ENCODE measurements at regions not wholly inside any gene's neighbourhood (a gene's known extent, or its start where the extent isn't known, plus 50 kb on each side); places are given as distances from the start of the nearest gene placed in this dataset.

DNA sequence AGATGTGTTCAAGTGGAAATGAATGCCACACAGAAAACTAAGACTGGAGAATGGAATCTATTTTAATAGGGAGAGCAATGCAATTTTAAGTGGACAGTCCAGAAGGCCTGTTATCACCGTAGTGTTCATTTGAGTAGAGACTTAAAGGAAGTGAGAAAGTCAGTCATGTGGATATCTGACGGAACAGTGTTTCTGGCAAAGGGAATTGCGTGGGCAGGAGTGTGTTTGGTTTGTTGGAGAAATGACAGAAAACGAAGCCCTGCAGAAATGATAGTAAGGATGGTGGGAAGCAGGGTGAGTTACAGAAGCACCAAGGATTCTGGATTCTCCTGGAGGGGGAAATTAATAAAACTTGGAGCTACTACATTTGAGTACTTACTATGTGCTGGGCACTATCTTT is 776.6 kb downstream of the MED13L start:
- no peak overlapping the region for H3K4me3 ChIP-seq (ENCODE audit: low read depth, low read length)
- TF ChIP-seq, protein P1, sequence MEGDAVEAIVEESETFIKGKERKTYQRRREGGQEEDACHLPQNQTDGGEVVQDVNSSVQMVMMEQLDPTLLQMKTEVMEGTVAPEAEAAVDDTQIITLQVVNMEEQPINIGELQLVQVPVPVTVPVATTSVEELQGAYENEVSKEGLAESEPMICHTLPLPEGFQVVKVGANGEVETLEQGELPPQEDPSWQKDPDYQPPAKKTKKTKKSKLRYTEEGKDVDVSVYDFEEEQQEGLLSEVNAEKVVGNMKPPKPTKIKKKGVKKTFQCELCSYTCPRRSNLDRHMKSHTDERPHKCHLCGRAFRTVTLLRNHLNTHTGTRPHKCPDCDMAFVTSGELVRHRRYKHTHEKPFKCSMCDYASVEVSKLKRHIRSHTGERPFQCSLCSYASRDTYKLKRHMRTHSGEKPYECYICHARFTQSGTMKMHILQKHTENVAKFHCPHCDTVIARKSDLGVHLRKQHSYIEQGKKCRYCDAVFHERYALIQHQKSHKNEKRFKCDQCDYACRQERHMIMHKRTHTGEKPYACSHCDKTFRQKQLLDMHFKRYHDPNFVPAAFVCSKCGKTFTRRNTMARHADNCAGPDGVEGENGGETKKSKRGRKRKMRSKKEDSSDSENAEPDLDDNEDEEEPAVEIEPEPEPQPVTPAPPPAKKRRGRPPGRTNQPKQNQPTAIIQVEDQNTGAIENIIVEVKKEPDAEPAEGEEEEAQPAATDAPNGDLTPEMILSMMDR (IDR thresholded peaks at IDR 0.05; ENCODE audit: borderline replicate concordance, insufficient read depth, low read depth, low read length) = no peak

DNA sequence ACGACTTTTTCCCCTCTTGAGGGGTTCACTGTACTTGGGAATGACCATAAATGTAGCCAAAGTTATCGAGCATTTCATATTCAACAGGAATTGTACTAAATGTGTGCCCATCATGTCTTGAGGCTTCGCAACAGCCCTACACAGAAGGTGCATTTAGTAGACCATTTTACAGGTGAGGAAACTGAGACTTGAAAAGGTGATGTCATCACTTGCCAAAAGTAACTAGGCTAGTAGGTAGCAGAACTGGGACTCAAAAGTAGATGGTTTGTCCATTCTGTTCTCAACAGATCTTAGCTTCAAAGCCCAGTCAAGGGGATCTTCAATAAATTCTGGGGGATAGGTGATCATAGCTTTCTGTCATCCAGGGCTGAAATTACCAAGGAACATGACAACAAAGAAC is 782.2 kb downstream of the MED13L start:
- H3K4me3 ChIP-seq (ENCODE audit: low read depth, low read length) = no peak overlapping the region
- TF ChIP-seq, protein P1 (IDR thresholded peaks at IDR 0.05; ENCODE audit: borderline replicate concordance, insufficient read depth, low read depth, low read length) = no peak

DNA sequence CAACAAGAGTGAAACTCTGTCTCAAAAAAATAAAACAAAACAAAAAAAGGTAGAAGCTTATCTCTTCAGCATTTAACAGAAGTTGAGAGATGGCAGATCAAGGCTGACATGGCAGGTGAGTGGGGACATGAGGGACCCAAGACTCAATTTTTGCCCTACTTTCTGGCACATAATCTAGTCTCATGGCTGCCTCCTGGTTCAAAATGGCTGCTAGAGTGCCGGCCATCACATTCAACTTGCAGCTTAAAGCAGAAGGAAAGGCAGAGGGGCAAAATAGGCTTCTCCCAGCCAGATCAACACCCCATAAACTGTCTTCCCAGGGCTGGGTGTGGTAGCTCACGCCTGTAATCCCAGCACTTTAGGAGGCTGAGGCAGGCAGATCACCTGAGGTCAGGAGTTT is 784.9 kb downstream of the MED13L start:
- TF ChIP-seq, protein P1 (IDR thresholded peaks at IDR 0.05; ENCODE audit: borderline replicate concordance, insufficient read depth, low read depth, low read length) = no peak
- H3K4me3 ChIP-seq (ENCODE audit: low read depth, low read length) = no peak overlapping the region

DNA sequence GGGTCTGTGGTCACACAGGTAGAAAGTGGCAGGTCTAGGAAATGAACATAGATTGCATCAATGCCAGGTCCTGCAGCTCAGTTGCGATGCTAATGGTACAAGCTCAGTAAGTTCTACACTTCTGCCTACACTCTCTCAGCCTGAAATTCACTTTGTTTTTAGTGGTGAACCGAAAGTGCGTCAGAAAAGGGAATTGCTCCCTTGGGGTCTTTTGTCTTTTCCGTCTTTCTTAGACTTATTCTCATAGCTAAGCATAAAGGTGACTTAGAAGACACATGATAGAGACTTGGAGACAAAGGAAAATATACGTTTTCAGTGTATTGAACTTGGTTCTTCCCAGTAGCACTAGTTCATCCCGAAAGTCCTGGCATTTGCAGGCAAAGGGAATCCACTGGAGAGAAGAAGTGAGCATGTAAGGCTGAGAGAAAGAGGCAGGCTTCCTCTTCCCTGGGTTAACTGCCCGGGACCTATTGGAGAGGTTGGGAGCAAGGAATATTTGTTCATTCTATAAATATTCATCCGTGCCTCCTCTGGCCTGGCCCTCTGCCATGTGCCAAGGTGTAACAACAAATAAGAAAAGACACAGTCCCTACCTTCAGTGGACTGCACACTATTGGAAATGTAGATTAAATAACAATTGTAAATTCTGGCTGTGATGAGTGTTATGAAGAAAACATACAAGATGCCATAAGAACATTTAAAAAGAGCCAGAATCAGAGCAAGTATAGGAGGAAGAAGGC is 785.8 kb downstream of the MED13L start:
- no peak overlapping the region for H3K4me3 ChIP-seq (ENCODE audit: low read depth, low read length)
- TF ChIP-seq, protein P1 (IDR thresholded peaks at IDR 0.05; ENCODE audit: borderline replicate concordance, insufficient read depth, low read depth, low read length) = no peak

DNA sequence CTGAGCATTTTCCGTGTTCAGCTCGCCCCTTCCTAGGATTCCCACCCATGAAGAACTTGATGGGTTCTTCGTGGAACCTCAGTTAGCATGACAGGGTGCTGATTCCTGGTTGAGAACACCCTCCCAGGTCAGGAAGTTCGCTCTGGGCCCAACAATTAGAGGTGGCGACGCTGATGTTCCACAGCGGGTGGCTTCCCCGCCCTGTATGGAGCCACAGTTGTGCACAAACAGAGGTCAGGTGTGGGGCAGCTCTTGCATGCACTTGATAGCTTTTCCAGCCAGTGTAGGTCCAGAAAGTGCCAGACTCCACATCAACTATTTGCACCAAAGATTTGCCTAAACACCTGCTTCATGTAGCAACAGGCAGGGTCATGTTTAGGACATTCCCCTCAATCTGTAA is 788.2 kb downstream of the MED13L start:
- TF ChIP-seq, protein P1 (IDR thresholded peaks at IDR 0.05; ENCODE audit: borderline replicate concordance, insufficient read depth, low read depth, low read length) = no peak
- no peak overlapping the region for H3K4me3 ChIP-seq (ENCODE audit: low read depth, low read length)

DNA sequence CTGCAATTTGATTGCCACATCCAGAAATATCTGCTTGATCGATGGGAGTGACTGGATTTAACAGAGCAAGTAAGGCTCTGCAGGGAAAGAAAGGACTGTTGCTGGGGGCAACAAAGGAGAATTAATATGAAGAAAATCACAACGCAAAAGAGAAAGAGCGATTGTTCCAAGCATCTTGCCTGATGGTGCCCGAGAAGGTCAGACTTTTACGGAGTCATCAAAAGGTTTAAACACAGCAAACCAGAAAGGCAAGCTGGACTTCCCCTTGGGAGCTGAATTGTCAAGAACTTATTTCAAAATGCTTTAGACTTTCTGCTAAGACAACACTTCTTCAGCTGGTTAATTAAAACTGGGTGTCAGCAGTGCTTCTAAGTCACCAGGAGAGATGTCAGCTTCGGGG is 791.5 kb downstream of the MED13L start:
- TF ChIP-seq, protein P1 (IDR thresholded peaks at IDR 0.05; ENCODE audit: borderline replicate concordance, insufficient read depth, low read depth, low read length) = no peak
- no peak overlapping the region for H3K4me3 ChIP-seq (ENCODE audit: low read depth, low read length)

DNA sequence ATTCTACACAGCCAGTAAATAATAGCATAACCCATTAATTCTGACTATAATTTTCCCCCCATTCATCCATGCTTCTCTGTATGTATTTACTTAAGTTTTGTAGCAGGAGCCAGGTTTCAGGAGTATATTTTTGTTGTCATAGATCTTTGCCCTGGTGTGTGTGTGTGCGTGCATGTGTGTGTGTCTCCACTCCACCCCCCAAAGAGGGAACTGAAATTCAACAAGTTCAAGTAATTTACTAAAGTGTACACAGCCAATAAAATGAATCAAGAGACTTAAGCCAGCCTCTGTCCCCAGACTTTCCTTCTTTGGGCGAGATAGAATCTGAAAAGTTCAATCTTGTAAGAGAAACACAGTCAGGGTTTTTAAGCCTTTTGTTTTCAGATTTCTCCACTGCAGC is 792.0 kb downstream of the MED13L start:
- TF ChIP-seq, protein P1 (IDR thresholded peaks at IDR 0.05; ENCODE audit: borderline replicate concordance, insufficient read depth, low read depth, low read length) = no peak
- no peak overlapping the region for H3K4me3 ChIP-seq (ENCODE audit: low read depth, low read length)

Measured in GM12875 (cell line).